SK-MEL-5 (cell line): ENCODE measurements at regions not wholly inside any gene's neighbourhood (a gene's known extent, or its start where the extent isn't known, plus 50 kb on each side); places are given as distances from the start of the nearest gene placed in this dataset.
"Not testable (repeated sequence)": the region's sequence is repeated elsewhere in the genome, so short reads cannot be mapped to it uniquely, and the experiment has no call there.

ENCODE experiments used
- DNase-seq: peaks from one replicate; pipeline ENCODE4 v3.0.0-alpha.2; 2016; ENCODE audit warnings: low read depth, low spot score
- in situ Hi-C: cut with HindIII; loops from 2 replicates; pipeline ENCODE4 v1.10.0; 2016; ENCODE audit warnings: low sequenced_read_pairs, high pct_unique_total_duplicates, low pct_unique_long_range_greater_than_20kb

DNA sequence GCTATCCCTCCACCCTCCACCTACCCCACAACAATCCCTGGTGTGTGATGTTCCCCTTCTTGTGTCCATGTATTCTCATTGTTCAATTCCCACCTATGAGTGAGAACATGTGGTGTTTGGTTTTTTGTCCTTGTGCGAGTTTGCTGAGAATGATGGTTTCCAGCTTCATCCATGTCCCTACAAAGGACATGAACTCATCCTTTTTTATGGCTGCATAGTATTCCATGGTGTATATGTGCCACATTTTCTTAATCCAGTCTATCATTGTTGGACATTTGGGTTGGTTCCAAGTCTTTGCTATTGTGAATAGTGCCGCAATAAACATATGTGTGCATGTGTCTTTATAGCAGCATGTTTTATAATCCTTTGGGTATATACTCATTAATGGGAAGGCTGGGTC, 1117.6 kb downstream of the DNAJB9 start:
- DNase-seq, in situ Hi-C loops: not testable (repeated sequence)

DNA sequence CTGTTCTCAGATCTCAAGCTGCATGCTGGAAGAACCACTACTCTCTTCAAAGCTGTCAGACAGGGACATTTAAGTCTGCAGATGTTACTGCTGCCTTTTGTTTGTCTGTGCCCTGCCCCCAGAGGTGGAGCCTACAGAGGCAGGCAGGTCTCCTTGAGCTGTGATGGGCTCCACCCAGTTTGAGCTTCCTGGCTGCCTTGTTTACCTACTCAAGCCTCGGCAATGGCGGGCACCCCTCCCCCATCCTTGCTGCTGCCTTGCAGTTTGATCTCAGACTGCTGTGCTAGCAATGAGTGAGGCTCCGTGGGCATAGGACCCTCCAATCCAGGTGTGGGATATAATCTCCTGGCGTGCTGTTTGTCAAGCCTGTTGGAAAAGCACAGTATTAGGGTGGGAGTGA, 1122.9 kb downstream of the DNAJB9 start:
- in situ Hi-C loops, DNase-seq: not testable (repeated sequence)

DNA sequence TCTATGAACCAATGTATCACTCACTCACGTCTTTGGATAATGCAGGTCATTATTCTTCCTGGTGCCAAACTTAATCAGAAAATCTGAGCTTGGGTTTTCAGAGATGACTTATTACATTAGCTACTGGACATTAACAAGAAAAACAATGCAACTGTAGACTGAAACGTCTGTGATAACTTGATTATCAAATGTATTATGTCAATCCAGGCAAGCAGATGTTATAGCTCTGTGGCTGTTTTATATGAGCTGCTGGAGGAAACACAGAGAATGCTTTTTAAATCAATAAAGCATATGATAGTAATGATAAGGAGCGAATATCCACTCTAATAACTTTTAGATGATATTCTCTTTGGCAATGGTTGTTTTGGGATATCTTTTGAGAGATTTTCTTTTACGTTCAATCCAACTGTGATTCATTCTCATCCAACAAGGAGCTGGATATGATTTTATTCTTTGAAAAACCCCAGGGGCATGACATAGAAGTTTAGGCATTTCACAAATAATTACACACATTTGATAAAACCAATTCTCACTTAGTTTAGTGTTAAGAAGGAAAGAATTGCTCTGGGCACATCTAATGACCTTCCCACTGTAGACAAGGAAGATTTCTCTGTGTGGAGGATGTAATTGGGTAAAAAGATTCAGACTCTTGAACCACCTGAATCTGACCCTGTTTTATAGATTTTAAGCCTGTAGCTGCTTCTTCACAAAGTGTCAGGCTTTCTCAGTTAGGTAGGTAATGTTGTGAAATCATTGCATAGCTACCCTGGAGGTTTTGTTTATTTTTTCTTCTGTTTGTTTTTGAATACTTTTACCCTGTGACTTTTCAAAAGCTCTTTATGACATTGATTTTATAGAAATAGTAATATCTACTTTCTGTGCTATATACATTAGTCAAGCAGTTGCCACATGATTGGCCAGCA, 1124.7 kb downstream of the DNAJB9 start:
- in situ Hi-C loops = no loop called here
- DNase-seq = no peak

DNA sequence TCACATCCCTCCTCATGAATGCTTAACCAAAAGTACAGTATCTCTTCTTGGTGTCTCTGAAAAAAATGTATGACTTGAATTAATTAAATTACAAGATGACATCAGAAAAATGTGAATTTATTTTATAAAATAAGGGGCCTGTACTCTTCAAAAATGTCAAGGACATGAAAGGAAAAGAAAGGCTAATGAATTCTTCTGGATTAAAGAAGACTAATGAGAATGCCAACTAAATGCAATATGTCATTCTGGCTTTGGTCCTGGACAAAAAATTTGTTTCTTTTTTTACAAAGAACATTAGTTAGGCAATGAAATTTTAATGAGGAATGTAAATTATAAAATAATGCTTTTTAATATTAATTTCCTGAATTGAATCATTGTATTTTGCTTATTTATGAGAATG, 1125.7 kb downstream of the DNAJB9 start:
- in situ Hi-C loops = no loop called here
- no peak for DNase-seq

DNA sequence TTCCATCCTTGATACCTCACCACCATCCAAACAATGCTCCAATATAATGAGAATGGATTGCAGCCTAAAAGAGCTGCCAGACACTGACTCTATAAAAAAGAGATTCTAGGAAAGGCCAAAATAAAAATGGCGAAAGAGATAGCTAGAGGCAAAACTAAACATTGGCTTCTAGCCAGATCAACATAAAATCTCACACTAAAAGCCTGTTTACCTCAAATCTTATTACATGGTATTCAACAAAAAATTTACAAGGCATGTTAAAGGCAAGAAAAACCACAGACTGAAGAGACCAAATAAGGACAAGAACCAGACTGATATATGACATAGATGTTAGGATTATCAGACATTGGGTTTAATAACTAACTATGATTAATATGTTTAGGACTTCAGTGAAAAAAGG, 1127.0 kb downstream of the DNAJB9 start:
- DNase-seq = no peak
- in situ Hi-C loops = no loop called here

DNA sequence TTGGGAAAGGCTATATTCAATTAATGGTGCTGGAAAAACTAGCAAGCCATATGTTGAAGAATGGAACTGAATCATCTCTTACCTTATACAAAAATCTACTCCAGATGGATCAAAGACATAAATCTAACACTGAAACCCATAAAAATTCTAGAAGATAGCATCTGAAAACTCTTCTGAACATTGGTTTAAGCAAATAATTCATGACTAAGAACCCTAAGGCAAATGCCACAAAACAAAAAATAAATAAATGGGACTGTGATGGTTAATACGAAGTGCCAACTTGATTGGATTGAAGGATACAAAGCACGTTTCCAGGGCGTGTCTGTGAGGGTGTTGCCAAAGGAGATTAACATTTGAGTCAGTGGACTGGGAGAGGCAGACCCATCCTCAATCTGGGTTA, 1130.0 kb downstream of the DNAJB9 start:
- in situ Hi-C loops = no loop called here
- DNase-seq = no peak

DNA sequence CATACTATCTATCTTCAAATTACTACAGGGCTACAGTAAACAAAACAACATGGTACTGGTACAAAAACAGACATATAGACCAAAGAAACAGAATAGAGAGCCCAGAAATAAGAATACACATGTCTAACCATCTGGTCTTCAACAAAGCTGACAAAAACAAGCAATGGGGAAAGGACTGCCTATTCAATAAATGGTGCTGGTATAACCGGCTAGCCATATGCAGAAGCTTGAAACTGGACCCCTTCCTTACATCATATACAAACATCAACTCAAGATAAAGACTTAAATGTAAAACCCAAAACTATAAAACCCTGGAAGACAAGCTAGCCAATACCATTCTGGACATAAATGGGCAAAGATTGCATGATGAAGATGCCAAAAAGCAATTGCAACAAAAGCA, 1143.7 kb downstream of the DNAJB9 start:
- no peak for DNase-seq
- in situ Hi-C loops = no loop called here

DNA sequence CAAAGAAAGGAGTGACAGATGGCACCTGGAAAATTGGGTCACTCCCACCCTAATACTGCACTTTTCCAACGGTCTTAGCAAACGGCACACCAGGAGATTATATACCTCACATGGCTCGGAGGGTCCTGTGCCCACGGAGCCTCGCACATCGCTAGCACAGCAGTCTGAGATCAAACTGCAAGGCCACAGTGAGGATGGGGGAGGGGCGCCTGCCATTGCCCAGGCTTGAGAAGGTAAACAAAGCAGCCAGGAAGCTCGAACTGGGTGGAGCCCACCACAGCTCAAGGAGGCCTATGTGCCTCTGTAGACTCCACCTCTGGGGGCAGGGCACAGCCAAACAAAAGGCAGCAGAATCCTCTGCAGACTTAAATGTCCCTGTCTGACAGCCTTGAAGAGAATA, 1149.7 kb downstream of the DNAJB9 start:
- in situ Hi-C loops = not testable (repeated sequence)

DNA sequence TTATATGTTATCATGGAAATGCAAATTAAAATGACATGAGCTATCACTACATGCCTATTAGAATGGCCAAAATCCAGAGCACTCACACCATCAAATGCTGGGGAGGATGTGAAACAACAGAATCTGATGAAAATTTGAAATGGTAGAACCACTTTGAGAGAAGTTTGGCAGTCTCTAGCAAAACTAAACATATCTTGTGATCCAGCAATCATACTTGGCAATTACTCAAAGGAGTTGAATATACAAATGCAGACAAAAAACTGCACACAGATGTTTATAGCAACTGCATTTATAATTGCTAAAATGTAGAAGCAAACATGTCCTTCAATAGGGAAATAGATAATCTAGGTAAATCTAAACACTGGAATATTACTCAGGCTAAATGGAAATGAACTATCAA, 1164.9 kb downstream of the DNAJB9 start:
- in situ Hi-C loops = no loop called here
- no peak for DNase-seq

More for the DNA sequence above, 1149.7 kb downstream of the DNAJB9 start:
- not testable (repeated sequence) for DNase-seq

DNA sequence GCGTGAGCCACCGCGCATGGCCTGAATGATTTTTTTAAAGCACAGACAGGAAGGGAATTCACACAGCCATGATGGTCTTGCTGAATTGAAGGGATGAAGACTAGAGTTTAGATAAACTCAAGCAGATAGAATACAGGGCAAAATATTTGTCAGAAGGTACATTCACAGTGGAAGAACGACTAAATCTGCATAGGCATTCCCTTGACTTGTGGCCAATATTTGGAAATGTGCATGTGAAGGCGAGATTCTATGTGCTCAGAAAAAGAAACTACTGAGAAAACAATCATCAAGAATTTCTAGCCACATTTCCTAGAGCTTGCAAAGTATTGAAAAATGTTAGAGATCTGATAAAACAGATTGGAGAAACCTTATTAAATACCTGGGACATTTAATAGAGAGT, 1166.2 kb downstream of the DNAJB9 start:
- no peak for DNase-seq
- in situ Hi-C loops = no loop called here

DNA sequence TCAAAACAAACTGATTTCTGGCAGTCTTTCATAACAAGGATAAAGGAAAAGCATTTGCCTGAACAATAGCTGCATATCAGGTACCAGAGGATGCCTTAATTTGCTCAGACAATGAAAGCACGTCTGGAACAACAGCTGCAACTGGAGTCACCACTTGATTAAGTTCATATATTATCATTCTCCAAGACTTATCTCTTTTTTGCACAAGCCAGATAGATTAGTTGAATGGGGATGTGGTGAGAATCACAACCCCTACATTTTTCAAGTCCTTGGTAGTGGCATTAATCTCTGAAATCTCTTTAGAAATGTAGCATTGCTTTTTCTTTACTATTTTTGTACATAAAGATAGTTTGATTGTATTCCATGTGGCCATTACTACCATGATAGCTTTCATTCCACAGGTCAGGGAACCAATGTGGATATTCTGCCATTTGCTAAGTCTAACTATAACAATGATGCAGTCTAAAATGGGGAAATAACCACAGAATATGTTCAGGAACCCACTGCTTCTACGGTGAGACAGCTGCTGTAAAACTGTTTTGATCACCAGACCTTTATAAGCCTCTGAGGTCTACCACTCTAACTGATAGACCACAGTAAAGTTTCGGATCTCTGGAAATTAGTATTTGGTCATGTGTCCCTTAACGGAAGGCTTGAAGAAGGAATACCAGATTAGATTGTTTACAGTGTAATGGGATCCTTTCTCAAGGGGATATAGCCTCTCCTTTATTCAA, 1176.2 kb downstream of the DNAJB9 start:
- in situ Hi-C loops = no loop called here
- no peak for DNase-seq

DNA sequence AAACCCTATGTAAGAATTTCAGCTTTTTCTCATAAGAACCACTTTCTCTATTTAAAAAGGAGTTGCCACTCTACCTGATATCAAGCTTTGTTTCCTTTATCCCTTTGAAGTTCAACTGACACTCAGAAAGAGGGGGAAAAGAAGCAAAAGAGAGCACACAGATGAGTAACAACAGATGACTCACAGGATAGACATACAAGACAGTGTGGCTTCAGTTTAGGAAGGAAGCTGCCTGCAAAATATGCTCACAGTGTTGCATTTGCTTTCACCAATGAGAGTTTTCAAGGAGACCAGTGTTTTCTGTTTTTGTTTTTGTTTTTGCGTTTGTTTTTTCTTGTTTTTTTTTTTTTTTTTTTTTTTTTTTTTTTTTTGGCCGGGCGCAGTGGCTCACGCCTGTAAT, 1181.6 kb downstream of the DNAJB9 start:
- peak; percentile 13 for DNase-seq
- in situ Hi-C loops = no loop called here

DNA sequence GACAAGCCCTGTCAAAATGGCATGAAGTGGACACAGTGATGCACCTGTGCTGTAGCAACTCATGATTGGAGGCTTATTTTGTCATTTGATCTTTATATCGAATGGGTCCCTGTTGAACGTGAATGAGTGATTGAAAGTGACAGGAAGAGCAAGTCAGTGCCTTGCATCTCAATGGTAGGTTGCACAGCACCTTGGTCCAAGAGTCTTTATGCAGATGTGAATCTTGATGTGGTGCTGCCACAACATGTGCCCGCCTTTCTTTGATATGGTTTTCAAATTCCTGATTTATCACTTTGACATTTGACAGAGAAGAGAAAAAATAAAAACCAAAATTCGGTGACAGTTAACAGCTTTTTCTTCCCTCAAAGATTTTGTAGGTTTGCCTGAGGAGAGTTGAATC, 1182.4 kb downstream of the DNAJB9 start:
- DNase-seq = no peak
- in situ Hi-C loops = no loop called here

DNA sequence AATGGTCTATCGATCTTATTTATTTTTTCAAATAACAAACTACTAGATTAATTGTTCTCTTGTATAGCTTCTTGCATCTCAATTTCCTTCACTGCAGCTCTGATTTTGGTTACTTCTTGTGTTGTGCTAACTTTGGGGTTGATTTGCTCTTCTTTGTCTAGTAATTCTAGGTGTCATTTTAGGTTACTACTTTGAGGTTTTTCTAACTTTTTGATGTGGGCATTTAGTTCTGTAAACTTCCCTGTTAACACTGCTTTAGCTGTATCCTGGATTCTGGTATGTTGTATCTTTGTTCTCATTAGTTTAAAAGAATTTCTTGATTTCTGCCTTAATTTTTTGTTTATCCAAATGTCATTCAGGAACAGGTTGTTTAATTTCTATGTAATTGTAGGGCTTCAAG, 1188.0 kb downstream of the DNAJB9 start:
- no peak for DNase-seq
- in situ Hi-C loops = no loop called here

DNA sequence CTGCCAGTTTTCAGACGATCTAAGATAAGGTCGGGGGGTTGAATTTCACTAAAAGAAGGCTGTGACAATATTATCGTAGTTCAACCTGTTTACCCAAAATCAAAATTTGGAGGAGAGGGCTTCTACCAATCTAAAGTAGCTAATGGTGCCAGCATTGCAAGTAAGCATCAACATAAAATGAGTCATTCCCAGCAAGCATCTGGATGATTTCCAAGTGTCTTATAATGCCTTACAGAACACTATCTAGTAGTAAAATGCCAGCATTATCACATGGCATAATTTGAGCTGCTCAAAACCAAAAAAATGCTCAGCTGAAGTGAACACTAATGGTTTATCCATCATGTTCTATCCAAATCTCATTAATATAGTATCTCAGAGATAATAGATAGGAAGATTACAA, 1193.9 kb downstream of the DNAJB9 start:
- in situ Hi-C loops = no loop called here
- peak; percentile 29 for DNase-seq

DNA sequence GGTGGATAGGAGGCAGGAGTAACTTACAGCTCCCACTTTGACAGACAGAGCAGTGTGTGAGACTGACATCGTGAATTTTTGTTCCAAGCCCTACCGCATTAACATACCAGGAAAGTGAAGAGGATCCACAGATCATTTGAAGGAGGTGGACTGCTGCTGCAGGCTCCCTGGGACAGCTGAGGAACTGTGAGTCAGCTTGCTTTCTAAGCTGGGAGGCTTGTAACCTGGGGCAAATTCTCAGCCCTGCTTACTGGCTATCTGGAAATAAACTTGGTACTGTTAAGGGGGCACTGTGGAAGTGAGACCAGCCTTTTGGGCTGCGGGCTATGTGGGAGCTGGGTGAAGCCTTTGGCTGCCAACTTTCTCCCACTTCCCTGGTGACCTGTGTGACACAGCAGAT, 1202.5 kb downstream of the DNAJB9 start:
- DNase-seq = no peak
- in situ Hi-C loops = no loop called here

DNA sequence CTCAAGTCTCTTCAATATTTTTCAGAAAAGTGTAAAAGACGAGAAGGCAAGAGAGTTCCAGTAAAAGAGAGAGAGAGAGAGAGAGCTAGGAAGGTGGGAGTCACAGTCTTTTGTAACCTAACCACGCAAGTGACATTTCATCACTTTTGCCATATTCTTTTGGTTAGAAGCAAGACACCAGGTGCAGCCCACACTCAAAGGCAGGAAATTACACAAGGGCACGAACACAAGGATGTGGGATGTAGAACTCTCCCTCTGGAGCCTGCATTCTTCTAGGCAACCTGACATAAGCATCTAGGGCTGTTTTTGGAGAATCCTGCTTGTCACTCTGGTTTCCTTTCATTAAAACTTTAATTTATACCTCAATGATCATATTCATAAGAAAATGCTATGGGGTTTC, 1213.1 kb downstream of the DNAJB9 start:
- no peak for DNase-seq
- in situ Hi-C loops = no loop called here

DNA sequence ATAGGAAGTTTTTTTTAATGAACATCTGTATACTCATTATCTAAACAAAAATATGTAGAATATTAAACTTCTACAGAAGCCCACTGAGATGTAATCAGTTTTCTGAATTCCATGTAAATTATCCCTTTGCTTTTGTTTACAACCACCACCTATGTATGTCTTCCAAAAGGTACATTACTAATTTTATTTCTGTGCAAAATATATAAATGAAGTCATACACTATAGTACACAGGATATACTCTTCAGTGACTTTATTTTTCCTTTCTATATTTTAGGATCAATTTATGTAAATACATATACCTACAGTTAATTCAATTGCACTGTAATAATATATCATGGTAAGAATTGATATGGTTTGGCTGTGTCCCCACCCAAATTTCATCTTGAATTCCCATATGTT, 1236.9 kb downstream of the DNAJB9 start:
- in situ Hi-C loops = no loop called here
- DNase-seq = no peak

DNA sequence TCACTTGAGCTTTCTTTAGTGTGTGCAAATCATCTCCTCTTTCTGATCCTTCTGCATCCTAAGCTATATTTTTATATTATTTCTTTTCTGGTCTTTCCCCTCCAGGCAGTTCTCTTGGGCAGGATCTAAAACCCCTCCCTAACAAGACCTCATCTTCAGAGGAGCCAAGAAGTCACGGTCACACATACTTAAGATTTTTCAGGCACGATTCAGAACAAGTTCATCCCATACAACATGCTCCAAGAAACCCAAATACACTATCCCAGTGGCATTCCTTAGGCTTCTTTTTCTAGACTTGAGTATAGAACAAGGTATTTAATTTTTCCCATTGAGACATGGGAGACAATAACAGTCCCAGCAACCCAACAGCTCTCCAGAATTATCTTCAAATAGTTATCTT, 1251.5 kb downstream of the DNAJB9 start:
- in situ Hi-C loops = no loop called here
- no peak for DNase-seq
